OCI-LY7 (cell line): ENCODE measurements at regions not wholly inside any gene's neighbourhood (a gene's known extent, or its start where the extent isn't known, plus 50 kb on each side); places are given as distances from the start of the nearest gene placed in this dataset.

Experiments used
- CTCF ChIP-seq: fragments of 200-600 bp; sonication (generic); conservative IDR thresholded peaks from 2 replicates; pipeline ENCODE4 v1.5.1; 2014; ENCODE audit warnings: mild to moderate bottlenecking, antibody characterized with exemption, low read length, moderate library complexity, mixed read lengths
- EZH2phosphoT487 ChIP-seq: fragments of 200-600 bp; sonication (generic); IDR thresholded peaks from 2 replicates; pipeline ENCODE4 v1.6.1; 2018; ENCODE audit warnings: low read depth, borderline replicate concordance, mild to moderate bottlenecking, mixed run types, antibody characterized with exemption, low read length, moderate library complexity, mixed read lengths

GRCh38 chr13:70756088-70756487, 647.8 kb upstream of the KLHL1 start:
- TF ChIP-seq EZH2phosphoT487 (no peak), CTCF (no peak)
